ENCODE measurements at regions not wholly inside any gene's neighbourhood (a gene's known extent, or its start where the extent isn't known, plus 50 kb on each side); places are given as distances from the start of the nearest gene placed in this dataset.
"Not testable (repeated sequence)": the region's sequence is repeated elsewhere in the genome, so short reads cannot be mapped to it uniquely, and the experiment has no call there.

- not testable (repeated sequence) for H3K4me1 ChIP-seq (ENCODE audit: insufficient read depth, low read length); H3K36me3 ChIP-seq (ENCODE audit: insufficient read depth, low read length); H3K9ac ChIP-seq (ENCODE audit: low read depth, low read length); H3K9me3 ChIP-seq (ENCODE audit: control insufficient read depth, insufficient read depth, low read length)
Measured at GRCh38 chr20:30533653-30534052, 723.8 kb upstream of the DEFB115 start.

GRCh38 chr20:30537459-30537858 lies 720.0 kb upstream of the DEFB115 start:
- H3K9me3 ChIP-seq (ENCODE audit: control insufficient read depth, insufficient read depth, low read length); H3K9ac ChIP-seq (ENCODE audit: low read depth, low read length); H3K36me3 ChIP-seq (ENCODE audit: insufficient read depth, low read length); H3K4me1 ChIP-seq (ENCODE audit: insufficient read depth, low read length): not testable (repeated sequence)

DNA sequence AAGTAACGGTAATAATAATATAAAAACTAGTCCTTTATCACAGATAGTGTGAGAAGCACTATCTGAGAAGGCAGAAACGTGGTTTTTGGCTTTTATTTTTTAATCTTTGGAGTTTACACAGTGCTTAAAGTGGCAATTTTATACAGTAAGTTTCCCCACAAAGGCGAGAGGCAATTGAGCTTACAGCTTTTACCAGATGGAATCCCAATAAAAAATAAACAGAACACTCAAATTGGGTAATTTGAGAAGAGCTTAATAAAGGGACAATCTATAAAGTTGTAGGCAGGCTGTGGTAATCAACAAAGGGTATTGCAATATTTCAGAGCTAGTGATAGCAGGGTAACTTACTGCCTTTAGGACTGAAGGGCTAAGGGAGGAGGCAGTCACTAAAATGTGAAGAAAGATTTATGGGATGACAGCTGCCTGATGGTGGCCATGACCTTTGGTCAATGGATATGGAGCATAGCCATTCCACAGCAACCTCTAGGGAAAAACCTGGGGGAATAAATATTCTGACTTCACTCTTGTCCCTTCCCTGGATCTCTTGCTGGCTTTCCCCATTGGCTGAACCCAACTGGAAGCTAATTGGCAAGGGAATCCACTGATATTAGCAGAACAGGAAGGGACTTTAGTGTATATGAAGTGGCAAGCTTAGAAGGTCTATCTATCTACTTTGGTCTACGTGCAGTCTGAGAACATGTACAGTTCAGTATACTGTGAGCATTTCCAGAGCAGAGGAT lies 717.0 kb upstream of the DEFB115 start:
- not testable (repeated sequence) for H3K4me1 ChIP-seq (ENCODE audit: insufficient read depth, low read length); H3K36me3 ChIP-seq (ENCODE audit: insufficient read depth, low read length); H3K9me3 ChIP-seq (ENCODE audit: control insufficient read depth, insufficient read depth, low read length); H3K9ac ChIP-seq (ENCODE audit: low read depth, low read length)

DNA sequence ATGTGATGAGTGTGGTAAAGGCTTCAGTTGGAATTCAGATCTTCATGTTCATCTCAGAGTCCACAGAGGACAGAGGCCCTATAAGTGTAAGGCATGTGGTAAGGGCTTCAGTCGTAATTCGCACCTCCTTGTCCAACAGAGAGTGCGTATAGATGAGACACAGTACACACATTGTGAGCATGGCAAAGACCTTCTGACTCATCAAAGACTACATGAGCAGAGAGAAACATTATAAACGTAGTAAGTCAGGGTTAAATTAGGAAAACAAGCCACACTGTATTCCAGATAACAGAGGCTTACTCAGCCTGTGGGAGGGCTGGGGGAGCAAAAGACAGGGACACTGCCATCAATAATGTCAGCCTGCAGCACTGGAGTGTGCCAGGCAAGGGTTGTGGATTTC lies 706.2 kb upstream of the DEFB115 start:
- H3K9me3 ChIP-seq (ENCODE audit: control insufficient read depth, insufficient read depth, low read length); H3K4me1 ChIP-seq (ENCODE audit: insufficient read depth, low read length); H3K9ac ChIP-seq (ENCODE audit: low read depth, low read length); H3K36me3 ChIP-seq (ENCODE audit: insufficient read depth, low read length): not testable (repeated sequence)

- H3K9ac ChIP-seq (ENCODE audit: low read depth, low read length); H3K36me3 ChIP-seq (ENCODE audit: insufficient read depth, low read length); H3K9me3 ChIP-seq (ENCODE audit: control insufficient read depth, insufficient read depth, low read length); H3K4me1 ChIP-seq (ENCODE audit: insufficient read depth, low read length): not testable (repeated sequence)
Measured at GRCh38 chr20:30556797-30557196, 700.7 kb upstream of the DEFB115 start.

- not testable (repeated sequence) for H3K9me3 ChIP-seq (ENCODE audit: control insufficient read depth, insufficient read depth, low read length); H3K36me3 ChIP-seq (ENCODE audit: insufficient read depth, low read length); H3K9ac ChIP-seq (ENCODE audit: low read depth, low read length); H3K4me1 ChIP-seq (ENCODE audit: insufficient read depth, low read length)
Measured at GRCh38 chr20:30565086-30565485, 692.4 kb upstream of the DEFB115 start.

DNA sequence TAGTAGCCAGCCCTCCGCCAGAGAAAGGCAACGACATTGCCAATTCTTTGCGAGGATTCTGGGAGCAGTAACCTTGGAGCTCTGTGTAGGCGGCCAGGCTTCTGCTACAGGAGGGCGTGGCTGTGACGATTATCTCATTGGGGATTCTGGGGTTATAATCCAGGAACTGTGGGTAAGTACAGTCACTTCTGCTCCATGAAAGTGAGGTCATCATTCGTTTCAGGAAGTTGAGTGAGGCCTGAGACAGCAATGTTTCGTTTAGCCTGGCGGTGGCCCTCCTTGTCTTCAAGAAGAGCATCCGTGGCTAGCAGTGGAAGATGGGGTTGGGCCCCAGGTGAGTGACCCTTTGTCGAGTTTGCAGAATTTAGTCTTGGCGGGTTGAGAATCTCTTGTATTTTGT lies 687.6 kb upstream of the DEFB115 start:
- H3K4me1 ChIP-seq (ENCODE audit: insufficient read depth, low read length); H3K9me3 ChIP-seq (ENCODE audit: control insufficient read depth, insufficient read depth, low read length); H3K9ac ChIP-seq (ENCODE audit: low read depth, low read length); H3K36me3 ChIP-seq (ENCODE audit: insufficient read depth, low read length): not testable (repeated sequence)

- not testable (repeated sequence) for H3K36me3 ChIP-seq (ENCODE audit: insufficient read depth, low read length); H3K9me3 ChIP-seq (ENCODE audit: control insufficient read depth, insufficient read depth, low read length); H3K4me1 ChIP-seq (ENCODE audit: insufficient read depth, low read length); H3K9ac ChIP-seq (ENCODE audit: low read depth, low read length)
Measured at GRCh38 chr20:30570622-30571021, 686.8 kb upstream of the DEFB115 start.

DNA sequence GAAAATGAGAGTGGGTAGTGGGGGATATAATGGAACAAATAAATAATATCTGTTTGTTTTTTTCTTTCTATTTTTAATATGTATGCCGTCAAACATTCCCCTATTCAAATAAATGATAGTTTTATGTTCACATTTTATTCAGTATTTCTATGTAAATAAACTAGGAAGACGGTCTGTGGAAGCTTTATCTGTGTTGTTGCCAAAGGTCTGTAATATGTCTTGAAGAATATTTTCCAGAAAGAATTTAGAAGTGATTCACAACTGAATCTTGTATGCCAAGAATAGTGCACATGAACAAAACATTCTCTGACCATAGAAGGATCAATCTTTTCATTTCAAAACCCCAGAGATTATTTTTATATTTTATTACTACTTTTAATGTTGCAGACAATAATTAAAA lies 683.1 kb upstream of the DEFB115 start:
- not testable (repeated sequence) for H3K9ac ChIP-seq (ENCODE audit: low read depth, low read length); H3K9me3 ChIP-seq (ENCODE audit: control insufficient read depth, insufficient read depth, low read length); H3K4me1 ChIP-seq (ENCODE audit: insufficient read depth, low read length); H3K36me3 ChIP-seq (ENCODE audit: insufficient read depth, low read length)

DNA sequence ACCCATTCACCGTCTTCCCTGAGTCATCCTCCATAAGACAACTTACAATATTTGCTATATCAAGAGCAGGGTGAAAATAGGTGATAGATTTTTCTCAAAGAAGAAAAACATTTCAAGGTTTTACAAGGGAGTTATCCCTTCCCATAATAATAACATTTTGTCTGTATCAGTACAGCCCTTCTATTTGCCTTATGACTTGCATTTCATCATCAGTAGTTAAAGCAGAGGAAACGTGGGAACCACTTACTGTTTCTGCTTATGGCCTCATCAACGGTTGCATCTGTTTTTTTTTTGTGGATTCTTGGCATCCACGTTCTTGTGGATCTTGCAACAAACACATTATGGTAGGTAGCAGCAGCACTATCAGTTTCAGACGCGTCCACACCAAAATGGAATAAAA lies 678.4 kb upstream of the DEFB115 start:
- H3K9ac ChIP-seq (ENCODE audit: low read depth, low read length): peak overlapping the region; percentile 56; the same call in 1 of the 2 replicates
- not testable (repeated sequence) for H3K4me1 ChIP-seq (ENCODE audit: insufficient read depth, low read length); H3K36me3 ChIP-seq (ENCODE audit: insufficient read depth, low read length); H3K9me3 ChIP-seq (ENCODE audit: control insufficient read depth, insufficient read depth, low read length)

GRCh38 chr20:30579824-30580438 lies 677.5 kb upstream of the DEFB115 start:
- not testable (repeated sequence) for H3K4me1 ChIP-seq (ENCODE audit: insufficient read depth, low read length); H3K9me3 ChIP-seq (ENCODE audit: control insufficient read depth, insufficient read depth, low read length); H3K36me3 ChIP-seq (ENCODE audit: insufficient read depth, low read length)
- peak overlapping the region; percentile 70 for H3K9ac ChIP-seq (ENCODE audit: low read depth, low read length)

DNA sequence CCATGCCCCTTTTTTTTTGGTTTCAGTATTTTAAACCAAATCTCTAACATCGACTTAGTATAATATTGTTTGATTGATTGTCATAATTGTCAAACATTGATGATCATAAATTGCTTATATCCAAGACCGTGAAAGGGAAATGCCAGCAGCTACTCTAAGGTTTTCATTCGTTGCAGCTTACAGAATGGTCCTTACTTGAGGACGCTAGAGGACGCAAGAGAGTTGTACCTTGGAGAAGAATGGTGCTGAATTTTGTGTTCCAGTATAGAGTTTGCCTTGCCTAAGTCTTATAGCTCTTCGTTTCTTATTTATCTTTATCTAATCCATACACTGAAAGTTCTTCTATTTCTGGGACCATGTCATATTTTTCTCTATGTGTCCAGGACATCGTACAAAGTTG lies 675.6 kb upstream of the DEFB115 start:
- not testable (repeated sequence) for H3K4me1 ChIP-seq (ENCODE audit: insufficient read depth, low read length); H3K36me3 ChIP-seq (ENCODE audit: insufficient read depth, low read length); H3K9ac ChIP-seq (ENCODE audit: low read depth, low read length); H3K9me3 ChIP-seq (ENCODE audit: control insufficient read depth, insufficient read depth, low read length)

- H3K9me3 ChIP-seq (ENCODE audit: control insufficient read depth, insufficient read depth, low read length); H3K9ac ChIP-seq (ENCODE audit: low read depth, low read length); H3K4me1 ChIP-seq (ENCODE audit: insufficient read depth, low read length); H3K36me3 ChIP-seq (ENCODE audit: insufficient read depth, low read length): not testable (repeated sequence)
Measured at GRCh38 chr20:30584403-30584802, 673.1 kb upstream of the DEFB115 start.

- not testable (repeated sequence) for H3K9me3 ChIP-seq (ENCODE audit: control insufficient read depth, insufficient read depth, low read length); H3K4me1 ChIP-seq (ENCODE audit: insufficient read depth, low read length); H3K9ac ChIP-seq (ENCODE audit: low read depth, low read length)
Measured at GRCh38 chr20:30585244-30585796, 672.1 kb upstream of the DEFB115 start.

GRCh38 chr20:30586178-30586577 lies 671.3 kb upstream of the DEFB115 start:
- H3K36me3 ChIP-seq (ENCODE audit: insufficient read depth, low read length); H3K9me3 ChIP-seq (ENCODE audit: control insufficient read depth, insufficient read depth, low read length); H3K4me1 ChIP-seq (ENCODE audit: insufficient read depth, low read length); H3K9ac ChIP-seq (ENCODE audit: low read depth, low read length): not testable (repeated sequence)

More at GRCh38 chr20:30585244-30585796, 672.1 kb upstream of the DEFB115 start:
- H3K36me3 ChIP-seq (ENCODE audit: insufficient read depth, low read length): not testable (repeated sequence)
